HepG2 (cell line): ENCODE measurements at regions not wholly inside any gene's neighbourhood (a gene's known extent, or its start where the extent isn't known, plus 50 kb on each side); places are given as distances from the start of the nearest gene placed in this dataset.

Source experiments
- ATAC-seq: fragments of 200-7000 bp; cut with Tn5 transposase; 3 replicates; pipeline ENCODE4 v1.9.1; 2020; ENCODE audit warnings: mild to moderate bottlenecking, moderate library complexity
- BruUV-seq: library from RNA; stranded (reverse); fragments of 400-500 nt; replicated peaks from 2 replicates; lab custom pipeline; 2021; lab: Mats Ljungman, UMichigan
- CTCF ChIA-PET: fragments of 300-600 bp; formaldehyde crosslinking; extraction: SDS; loops from one replicate; lab custom pipeline; 2021; ENCODE audit warnings: low total read pairs, inconsistent platforms, low intra/inter-chr PET ratio; lab: Yijun Ruan, JAX
- POLR2A ChIA-PET: fragments of 350-600 bp; sonication (Branson Sonifier 250); formaldehyde crosslinking; loops from one replicate; lab custom pipeline; 2020; ENCODE audit warnings: antibody characterized with exemption, inconsistent platforms; lab: Yijun Ruan, JAX
- DNase-seq: peaks from one replicate; pipeline ENCODE4 v3.0.0-alpha.2; 2015; ENCODE audit warnings: low spot score
- FAIRE-seq: peaks from 3 replicates; lab custom pipeline; 2011; peaks lifted over from hg19 to GRCh38; lab: Jason Lieb, UNC
- H2AFZ ChIP-seq: one replicate; pipeline ENCODE4 v1.6.1; 2011; ENCODE audit warnings: low read length, inconsistent platforms
- H3K27ac ChIP-seq: fragments of 300-600 bp; 3 replicates; pipeline ENCODE4 v1.8.0; 2011; ENCODE audit warnings: mixed run types, mild to moderate bottlenecking, mixed read lengths, low read length, inconsistent platforms; ENCODE audit not compliant: insufficient read depth; ENCODE audit errors: extremely low read length
- H3K27me3 ChIP-seq, 2 experiments: fragments of 200-600 bp in 1 of 2; 2 replicates in 1 of 2; 3 replicates in 1 of 2; pipeline versions ENCODE4 v1.6.0 to v1.8.0; 2011; ENCODE audit warnings: low read length in 2 of 2, mild to moderate bottlenecking in 2 of 2, moderate library complexity in 2 of 2, inconsistent platforms in 1 of 2; ENCODE audit not compliant: insufficient read depth in 2 of 2, control insufficient read depth in 1 of 2
- H3K36me3 ChIP-seq, 2 experiments: fragments of 200-600 bp in 1 of 2; replicated peaks in 1 of 2; 2 replicates in 1 of 2; 3 replicates in 1 of 2; pipeline versions ENCODE4 v1.5.1 to v1.8.0; 2011; ENCODE audit warnings: low read length in 2 of 2, inconsistent platforms in 1 of 2; ENCODE audit not compliant: insufficient read depth in 2 of 2, control insufficient read depth in 1 of 2
- H3K4me1 ChIP-seq: 2 replicates; pipeline ENCODE4 v1.5.1; 2012; ENCODE audit warnings: low read length, inconsistent platforms; ENCODE audit not compliant: insufficient read depth
- H3K4me2 ChIP-seq: 2 replicates; pipeline ENCODE4 v1.6.0; 2011; ENCODE audit warnings: low read depth, low read length, inconsistent platforms
- H3K4me3 ChIP-seq, 3 experiments: fragments of 200-600 bp in 1 of 3; sonication (generic), shearing (Covaris generic) in 1 of 3; replicated peaks in 1 of 3; 2 replicates each; pipeline ENCODE4 v1.5.1; 2011 to 2016; ENCODE audit warnings: low read length in 3 of 3, inconsistent platforms in 2 of 3, low read depth in 2 of 3, mild to moderate bottlenecking in 2 of 3, control low read depth in 1 of 3, mixed read lengths in 1 of 3; ENCODE audit not compliant: insufficient read depth in 1 of 3
- H3K79me2 ChIP-seq: one replicate; pipeline ENCODE4 v1.6.1; 2011; ENCODE audit warnings: low read length, inconsistent platforms; ENCODE audit not compliant: insufficient read depth
- H3K9ac ChIP-seq: 2 replicates; pipeline ENCODE4 v1.6.0; 2011; ENCODE audit warnings: mild to moderate bottlenecking, low read depth, low read length, inconsistent platforms; ENCODE audit not compliant: insufficient read depth
- H3K9me3 ChIP-seq: 2 replicates; pipeline ENCODE4 v1.5.1; 2012; ENCODE audit warnings: mild to moderate bottlenecking, low read length
- H4K20me1 ChIP-seq: 2 replicates; pipeline ENCODE4 v1.6.0; 2011; ENCODE audit warnings: inconsistent platforms, mild to moderate bottlenecking, low read length, moderate library complexity; ENCODE audit not compliant: insufficient read depth
- DZIP1 ChIP-seq: sonication (generic); formaldehyde crosslinking; IDR thresholded peaks from 2 replicates; pipeline ENCODE4 v1.5.0; 2020; ENCODE audit warnings: mild to moderate bottlenecking, missing genetic modification reagents
- EEA1 ChIP-seq: sonication (generic); formaldehyde crosslinking; IDR thresholded peaks from 2 replicates; pipeline ENCODE4 v1.5.1; 2020; ENCODE audit warnings: mild to moderate bottlenecking, missing genetic modification reagents, borderline replicate concordance
- ESRRA ChIP-seq: sonication (generic); formaldehyde crosslinking; IDR thresholded peaks from 2 replicates; pipeline ENCODE4 v1.5.1; 2020; ENCODE audit warnings: mild to moderate bottlenecking, low read depth, missing genetic modification reagents
- KLF11 ChIP-seq: IDR thresholded peaks from 2 replicates; pipeline ENCODE4 v1.6.1; 2016; ENCODE audit warnings: missing compliant biosample characterization
- PITX1 ChIP-seq: sonication (generic); formaldehyde crosslinking; IDR thresholded peaks from 2 replicates; pipeline ENCODE4 v1.5.1; 2020; ENCODE audit warnings: mild to moderate bottlenecking, missing genetic modification reagents
- RELA ChIP-seq: sonication (generic); formaldehyde crosslinking; IDR thresholded peaks from 2 replicates; pipeline ENCODE4 v1.4.0; 2020; ENCODE audit warnings: missing genetic modification reagents
- RORA ChIP-seq: sonication (generic); formaldehyde crosslinking; IDR thresholded peaks from 2 replicates; pipeline ENCODE4 v1.5.0; 2020; ENCODE audit warnings: mild to moderate bottlenecking, missing genetic modification reagents, moderate library complexity
- SALL1 ChIP-seq: sonication (generic); formaldehyde crosslinking; IDR thresholded peaks from 2 replicates; pipeline ENCODE4 v1.8.0; 2022; ENCODE audit warnings: mild to moderate bottlenecking, missing genetic modification reagents
- SNAI1 ChIP-seq: sonication (generic); formaldehyde crosslinking; IDR thresholded peaks from 2 replicates; pipeline ENCODE4 v1.5.0; 2020; ENCODE audit warnings: mild to moderate bottlenecking, missing genetic modification reagents, borderline replicate concordance
- TFDP1 ChIP-seq: IDR thresholded peaks from 2 replicates; pipeline ENCODE4 v1.6.1; 2016; ENCODE audit warnings: missing compliant biosample characterization, missing genetic modification reagents, borderline replicate concordance
- ZKSCAN1 ChIP-seq: fragments of 150-350 bp; IDR thresholded peaks from 2 replicates; pipeline ENCODE4 v1.6.1; 2014; ENCODE audit warnings: low read length
- ZNF274 ChIP-seq: sonication (generic); formaldehyde crosslinking; IDR thresholded peaks from 2 replicates; pipeline ENCODE4 v1.5.1; 2020; ENCODE audit warnings: mild to moderate bottlenecking, missing genetic modification reagents
- ZNF296 ChIP-seq: sonication (generic); formaldehyde crosslinking; conservative IDR thresholded peaks from 2 replicates; pipeline ENCODE4 v1.5.0; 2020; ENCODE audit warnings: mild to moderate bottlenecking, missing genetic modification reagents
- ZNF34 ChIP-seq: sonication (generic); formaldehyde crosslinking; IDR thresholded peaks from 2 replicates; pipeline ENCODE4 v1.4.0; 2020; ENCODE audit warnings: mild to moderate bottlenecking, missing genetic modification reagents, borderline replicate concordance
- ZNF460 ChIP-seq: sonication (generic); formaldehyde crosslinking; IDR thresholded peaks from 2 replicates; pipeline ENCODE4 v1.5.1; 2020; ENCODE audit warnings: missing genetic modification reagents, mild to moderate bottlenecking, borderline replicate concordance
- ZNF614 ChIP-seq: IDR thresholded peaks from 2 replicates; pipeline ENCODE4 v1.6.1; 2018; ENCODE audit warnings: missing biosample characterization, missing genetic modification reagents, inconsistent platforms, borderline replicate concordance
- WGBS: methylation state at CpG from one replicate; pipeline ENCODE4 v1.1.6; 2017; ENCODE audit warnings: low lambda C conversion rate; 5-methylcytosine and 5-hydroxymethylcytosine counted together
- in situ Hi-C: cut with HindIII; loops from 2 replicates; pipeline ENCODE4 v1.10.0; 2017; ENCODE audit warnings: low pct_unique_long_range_greater_than_20kb; ENCODE audit not compliant: extremely low pct_ligation_motif_present
- intact Hi-C: fragments of 100-400 bp; cut with micrococcal nuclease; formaldehyde crosslinking; loops from one replicate; pipeline ENCODE4 v1.10.0; 2022; ENCODE audit not compliant: unreplicated experiment

GRCh38 chr14:84592770-84593169 is 937.2 kb upstream of the FLRT2 start:
- H3K9ac ChIP-seq, result no peak overlapping the region
- H3K36me3 ChIP-seq, result no peaks in the 10 kb centered on the region
- ATAC-seq, result no peak
- in situ Hi-C loops, result no loop called here
- TF ChIP-seq ZNF274 (no peak), RELA (CRISPR knock-in tag) (no peak), TFDP1 (CRISPR knock-in tag) (no peak), KLF11 (CRISPR knock-in tag) (no peak), DZIP1 (CRISPR knock-in tag) (no peak), ZNF296 (CRISPR knock-in tag) (no peak), SNAI1 (CRISPR knock-in tag) (no peak), ZNF34 (CRISPR knock-in tag) (no peak), SALL1 (no peak), ESRRA (CRISPR knock-in tag) (no peak), PITX1 (no peak), ZNF460 (CRISPR knock-in tag) (no peak), ZNF614 (no peak), RORA (CRISPR knock-in tag) (no peak), ZKSCAN1 (no peak), EEA1 (CRISPR knock-in tag) (no peak)
- no peaks in the 10 kb centered on the region for H3K4me1 ChIP-seq
- H3K79me2 ChIP-seq, result no peaks in the 10 kb centered on the region
- no peak overlapping the region for H3K4me2 ChIP-seq
- WGBS, result 1% methylated on average over 2 of the region's 2 CpGs
- H2AFZ ChIP-seq, result no peak overlapping the region
- H3K27ac ChIP-seq, result no peak overlapping the region
- H3K27me3 ChIP-seq, result no peaks in the 10 kb centered on the region
- no TSS peak for BruUV-seq
- intact Hi-C loops, result no loop called here
- H3K9me3 ChIP-seq, result peaks cover 44% of the 10 kb centered on the region
- POLR2A ChIA-PET, result no interaction called here
- no peak overlapping the region for H3K4me3 ChIP-seq
- no peaks in the 10 kb centered on the region for H4K20me1 ChIP-seq
- DNase-seq, result no peak
- FAIRE-seq, result no peak
- CTCF ChIA-PET, result no interaction called here
